Ectodermal cell (in vitro differentiated cells): ENCODE measurements at regions not wholly inside any gene's neighbourhood (a gene's known extent, or its start where the extent isn't known, plus 50 kb on each side); places are given as distances from the start of the nearest gene placed in this dataset.

Experiments
- H3K27ac ChIP-seq: 2 replicates; pipeline ENCODE4 v1.7.0; 2013; ENCODE audit warnings: mild to moderate bottlenecking, low read depth, low read length; ENCODE audit not compliant: insufficient read depth, poor library complexity, severe bottlenecking
- H3K27me3 ChIP-seq: 2 replicates; pipeline ENCODE4 v1.7.0; 2013; ENCODE audit warnings: mild to moderate bottlenecking, low read length; ENCODE audit not compliant: insufficient read depth, control insufficient read depth, poor library complexity, severe bottlenecking
- H3K36me3 ChIP-seq: one replicate; pipeline ENCODE4 v1.7.0; 2013; ENCODE audit warnings: low read length; ENCODE audit not compliant: control insufficient read depth, insufficient read depth
- H3K4me1 ChIP-seq: one replicate; pipeline ENCODE4 v1.7.0; 2013; ENCODE audit warnings: low read length; ENCODE audit not compliant: control insufficient read depth, insufficient read depth
- H3K4me3 ChIP-seq: 2 replicates; pipeline ENCODE4 v1.7.0; 2013; ENCODE audit warnings: low read depth, low read length, control low read depth; ENCODE audit not compliant: insufficient read depth
- H3K9me3 ChIP-seq: 2 replicates; pipeline ENCODE4 v1.7.0; 2013; ENCODE audit warnings: mild to moderate bottlenecking, low read length, moderate library complexity; ENCODE audit not compliant: control insufficient read depth
- WGBS, 2 experiments: methylation state at CpG; one replicate each; pipeline ENCODE4 v1.1.7; 2013; ENCODE audit warnings: missing lambda C conversion rate in 2 of 2; 5-methylcytosine and 5-hydroxymethylcytosine counted together

GRCh38 chr15:61613729-61614128 is 384.6 kb upstream of the RORA start:
- H3K4me3 ChIP-seq: no peak overlapping the region
- no peaks in the 10 kb centered on the region for H3K27me3 ChIP-seq
- H3K36me3 ChIP-seq: no peaks in the 10 kb centered on the region
- no peaks in the 10 kb centered on the region for H3K9me3 ChIP-seq
- no peaks in the 10 kb centered on the region for H3K4me1 ChIP-seq
- no peak overlapping the region for H3K27ac ChIP-seq

- no peaks in the 10 kb centered on the region for H3K4me1 ChIP-seq
- H3K9me3 ChIP-seq: no peaks in the 10 kb centered on the region
- no peak overlapping the region for H3K27ac ChIP-seq
- H3K36me3 ChIP-seq: no peaks in the 10 kb centered on the region
- no peak overlapping the region for H3K4me3 ChIP-seq
- no peaks in the 10 kb centered on the region for H3K27me3 ChIP-seq
Measured at GRCh38 chr15:61613138-61613537, 384.0 kb upstream of the RORA start.

GRCh38 chr15:61612111-61612510 is 383.0 kb upstream of the RORA start:
- no peaks in the 10 kb centered on the region for H3K9me3 ChIP-seq

GRCh38 chr15:61605343-61605742 is 376.2 kb upstream of the RORA start:
- Histone ChIP-seq H3K36me3 (no peaks in the 10 kb centered on the region), H3K9me3 (no peaks in the 10 kb centered on the region)
- 96 to 98% methylated on average over 6 of the region's 6 CpGs for WGBS, 2 experiments

More at GRCh38 chr15:61612111-61612510, 383.0 kb upstream of the RORA start:
- no peaks in the 10 kb centered on the region for H3K36me3 ChIP-seq
- H3K4me3 ChIP-seq: no peak overlapping the region
- H3K27ac ChIP-seq: no peak overlapping the region
- no peaks in the 10 kb centered on the region for H3K4me1 ChIP-seq
- no peaks in the 10 kb centered on the region for H3K27me3 ChIP-seq

GRCh38 chr15:61598655-61599054 is 369.6 kb upstream of the RORA start:
- Histone ChIP-seq H3K36me3 (no peaks in the 10 kb centered on the region), H3K27me3 (no peaks in the 10 kb centered on the region), H3K27ac (no peak overlapping the region), H3K4me1 (peaks cover 5% of the 10 kb centered on the region), H3K9me3 (no peaks in the 10 kb centered on the region), H3K4me3 (no peak overlapping the region)
- WGBS, 2 experiments: 48 to 53% methylated on average over 11 of the region's 11 CpGs

More at GRCh38 chr15:61605343-61605742, 376.2 kb upstream of the RORA start:
- H3K4me3 ChIP-seq: no peak overlapping the region
- H3K4me1 ChIP-seq: no peaks in the 10 kb centered on the region
- no peaks in the 10 kb centered on the region for H3K27me3 ChIP-seq
- H3K27ac ChIP-seq: no peak overlapping the region

GRCh38 chr15:61584410-61584809 is 355.3 kb upstream of the RORA start:
- 90 to 99% methylated on average over 4 to 5 of the region's 5 CpGs for WGBS, 2 experiments

GRCh38 chr15:61582092-61582491 is 353.0 kb upstream of the RORA start:
- Histone ChIP-seq H3K4me3 (no peak overlapping the region), H3K4me1 (no peaks in the 10 kb centered on the region), H3K27ac (no peak overlapping the region), H3K36me3 (no peaks in the 10 kb centered on the region), H3K27me3 (no peaks in the 10 kb centered on the region), H3K9me3 (no peaks in the 10 kb centered on the region)
- WGBS, 2 experiments: 57 to 58% methylated on average over 1 of the region's 1 CpG

More at GRCh38 chr15:61584410-61584809, 355.3 kb upstream of the RORA start:
- no peaks in the 10 kb centered on the region for H3K9me3 ChIP-seq
- H3K27me3 ChIP-seq: no peaks in the 10 kb centered on the region
- no peaks in the 10 kb centered on the region for H3K36me3 ChIP-seq
- no peak overlapping the region for H3K27ac ChIP-seq
- H3K4me3 ChIP-seq: no peak overlapping the region
- H3K4me1 ChIP-seq: no peaks in the 10 kb centered on the region

- Histone ChIP-seq H3K4me1 (no peaks in the 10 kb centered on the region), H3K36me3 (no peaks in the 10 kb centered on the region), H3K9me3 (no peaks in the 10 kb centered on the region), H3K27me3 (no peaks in the 10 kb centered on the region), H3K4me3 (no peak overlapping the region), H3K27ac (no peak overlapping the region)
- WGBS, 2 experiments: 87 to 100% methylated on average over 1 of the region's 1 CpG
Measured at GRCh38 chr15:61575597-61575996, 346.5 kb upstream of the RORA start.

GRCh38 chr15:61571026-61571425 is 341.9 kb upstream of the RORA start:
- Histone ChIP-seq H3K36me3 (no peaks in the 10 kb centered on the region), H3K9me3 (no peaks in the 10 kb centered on the region), H3K4me1 (no peaks in the 10 kb centered on the region), H3K4me3 (no peak overlapping the region), H3K27me3 (no peaks in the 10 kb centered on the region), H3K27ac (no peak overlapping the region)
- 95 to 98% methylated on average over 1 of the region's 1 CpG for WGBS, 2 experiments

- no peaks in the 10 kb centered on the region for H3K4me1 ChIP-seq
- H3K27me3 ChIP-seq: no peaks in the 10 kb centered on the region
- no peaks in the 10 kb centered on the region for H3K36me3 ChIP-seq
- no peaks in the 10 kb centered on the region for H3K9me3 ChIP-seq
- H3K27ac ChIP-seq: no peak overlapping the region
- WGBS, 2 experiments: 94% methylated on average over 3 of the region's 3 CpGs
- H3K4me3 ChIP-seq: no peak overlapping the region
Measured at GRCh38 chr15:61564785-61565184, 335.7 kb upstream of the RORA start.
